HL-60 (cell line): ENCODE measurements at regions not wholly inside any gene's neighbourhood (a gene's known extent, or its start where the extent isn't known, plus 50 kb on each side); places are given as distances from the start of the nearest gene placed in this dataset.

Source experiments
- DNase-seq, 2 experiments: peaks; one replicate each; pipeline ENCODE4 v3.0.0-alpha.2; 2010 to 2020; ENCODE audit warnings: low read depth in 1 of 2, low spot score in 1 of 2
- H3K27ac ChIP-seq: fragments of 250-450 bp; sonication (Bioruptor Pico); replicated peaks from 2 replicates; pipeline ENCODE4 v1.5.1; 2020; ENCODE audit warnings: mild to moderate bottlenecking, moderate library complexity
- H3K27me3 ChIP-seq: fragments of 250-450 bp; sonication (Bioruptor Pico); 2 replicates; pipeline ENCODE4 v1.5.1; 2021; ENCODE audit warnings: mild to moderate bottlenecking, moderate library complexity; ENCODE audit not compliant: insufficient read depth, poor library complexity, severe bottlenecking
- H3K4me3 ChIP-seq: replicated peaks from 2 replicates; pipeline ENCODE4 v1.5.1; 2011; ENCODE audit warnings: mild to moderate bottlenecking, control low read depth, low read length; ENCODE audit not compliant: insufficient read depth
- GABPA ChIP-seq: IDR thresholded peaks from 2 replicates; pipeline ENCODE4 v1.6.1; 2012; ENCODE audit warnings: low read depth
- POLR2AphosphoS5 ChIP-seq: IDR thresholded peaks from 2 replicates; pipeline ENCODE4 v1.6.1; 2012; ENCODE audit warnings: low read depth
- REST ChIP-seq: IDR thresholded peaks from 2 replicates; pipeline ENCODE4 v1.6.1; 2012; ENCODE audit warnings: low read depth; ENCODE audit not compliant: insufficient replicate concordance
- SPI1 ChIP-seq: IDR thresholded peaks from 2 replicates; pipeline ENCODE4 v1.6.1; 2012; ENCODE audit warnings: low read depth, mild to moderate bottlenecking, borderline replicate concordance
- TF ChIP-seq, protein P1 (sequence below): IDR thresholded peaks from one replicate; pipeline ENCODE4 v1.5.1; 2011; ENCODE audit warnings: low read length, control low read depth, inconsistent platforms; ENCODE audit not compliant: insufficient read depth

GRCh38 chr9:22337261-22337660 lies 109.4 kb upstream of the DMRTA1 start:
- TF ChIP-seq REST (no peak), GABPA (no peak), SPI1 (no peak), POLR2AphosphoS5 (no peak)
- TF ChIP-seq, protein P1, sequence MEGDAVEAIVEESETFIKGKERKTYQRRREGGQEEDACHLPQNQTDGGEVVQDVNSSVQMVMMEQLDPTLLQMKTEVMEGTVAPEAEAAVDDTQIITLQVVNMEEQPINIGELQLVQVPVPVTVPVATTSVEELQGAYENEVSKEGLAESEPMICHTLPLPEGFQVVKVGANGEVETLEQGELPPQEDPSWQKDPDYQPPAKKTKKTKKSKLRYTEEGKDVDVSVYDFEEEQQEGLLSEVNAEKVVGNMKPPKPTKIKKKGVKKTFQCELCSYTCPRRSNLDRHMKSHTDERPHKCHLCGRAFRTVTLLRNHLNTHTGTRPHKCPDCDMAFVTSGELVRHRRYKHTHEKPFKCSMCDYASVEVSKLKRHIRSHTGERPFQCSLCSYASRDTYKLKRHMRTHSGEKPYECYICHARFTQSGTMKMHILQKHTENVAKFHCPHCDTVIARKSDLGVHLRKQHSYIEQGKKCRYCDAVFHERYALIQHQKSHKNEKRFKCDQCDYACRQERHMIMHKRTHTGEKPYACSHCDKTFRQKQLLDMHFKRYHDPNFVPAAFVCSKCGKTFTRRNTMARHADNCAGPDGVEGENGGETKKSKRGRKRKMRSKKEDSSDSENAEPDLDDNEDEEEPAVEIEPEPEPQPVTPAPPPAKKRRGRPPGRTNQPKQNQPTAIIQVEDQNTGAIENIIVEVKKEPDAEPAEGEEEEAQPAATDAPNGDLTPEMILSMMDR, result no peak
- DNase-seq, result no peak
- H3K27ac ChIP-seq, result no peak overlapping the region
- no peak overlapping the region for H3K4me3 ChIP-seq
- H3K27me3 ChIP-seq, result no peaks in the 10 kb centered on the region

DNA sequence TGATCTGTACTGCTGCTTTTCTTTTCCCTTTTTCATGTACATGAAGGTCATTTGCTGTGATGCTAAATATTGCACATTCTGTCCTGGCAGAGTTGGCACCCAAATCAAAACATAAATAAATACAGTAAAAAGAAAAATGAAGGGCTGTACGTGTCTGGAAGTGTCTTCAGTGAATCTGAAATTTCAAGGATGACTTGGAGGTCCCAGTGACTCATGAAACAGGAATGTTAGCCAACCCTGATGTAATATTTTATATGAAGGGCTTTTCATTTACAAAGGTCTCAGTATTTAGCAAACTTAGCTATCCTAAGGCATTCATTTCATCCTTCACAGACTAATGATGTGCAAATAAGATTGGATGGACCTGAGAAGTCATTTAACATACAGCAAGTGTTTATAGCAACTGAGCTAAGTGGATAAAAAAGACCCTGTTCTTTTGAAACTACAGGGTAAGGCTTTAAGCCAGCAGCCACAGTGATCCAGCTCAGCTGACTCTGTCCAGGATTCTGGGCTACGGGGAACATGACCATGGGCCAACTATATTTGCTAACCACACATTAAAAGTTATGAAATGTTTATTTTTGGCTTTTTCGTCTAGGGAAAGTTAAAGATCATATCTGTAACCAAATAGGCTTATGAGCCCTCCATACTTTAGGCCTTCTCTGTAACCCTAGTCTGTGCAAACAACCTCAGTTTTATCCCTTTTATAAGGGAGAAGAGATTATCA lies 104.0 kb upstream of the DMRTA1 start:
- TF ChIP-seq REST (no peak), GABPA (no peak), SPI1 (no peak), POLR2AphosphoS5 (no peak)
- TF ChIP-seq, protein P1, result no peak
- no peak for DNase-seq
- H3K27me3 ChIP-seq, result no peaks in the 10 kb centered on the region
- H3K27ac ChIP-seq, result no peak overlapping the region
- H3K4me3 ChIP-seq, result no peak overlapping the region

GRCh38 chr9:22343218-22343611 lies 103.4 kb upstream of the DMRTA1 start:
- H3K4me3 ChIP-seq, result no peak overlapping the region
- DNase-seq, result no peak
- TF ChIP-seq SPI1, result no peak
- TF ChIP-seq POLR2AphosphoS5, result no peak
- TF ChIP-seq, protein P1, result no peak
- no peak for TF ChIP-seq REST

More at GRCh38 chr9:22343218-22343611, 103.4 kb upstream of the DMRTA1 start:
- no peak overlapping the region for H3K27ac ChIP-seq
- H3K27me3 ChIP-seq, result no peaks in the 10 kb centered on the region
